HG03571 (cell line): ENCODE measurements at regions not wholly inside any gene's neighbourhood (a gene's known extent, or its start where the extent isn't known, plus 50 kb on each side); places are given as distances from the start of the nearest gene placed in this dataset.
"Not testable (repeated sequence)": the region's sequence is repeated elsewhere in the genome, so short reads cannot be mapped to it uniquely, and the experiment has no call there.

Source experiments
- ATAC-seq: cut with Tn5 transposase; IDR thresholded peaks from one replicate; pipeline ENCODE4 v1.9.1; 2021; ENCODE audit not compliant: unreplicated experiment

- no peak for ATAC-seq
Observed at GRCh38 chr9:6160579-6160978, 55.0 kb upstream of the IL33 start.

DNA sequence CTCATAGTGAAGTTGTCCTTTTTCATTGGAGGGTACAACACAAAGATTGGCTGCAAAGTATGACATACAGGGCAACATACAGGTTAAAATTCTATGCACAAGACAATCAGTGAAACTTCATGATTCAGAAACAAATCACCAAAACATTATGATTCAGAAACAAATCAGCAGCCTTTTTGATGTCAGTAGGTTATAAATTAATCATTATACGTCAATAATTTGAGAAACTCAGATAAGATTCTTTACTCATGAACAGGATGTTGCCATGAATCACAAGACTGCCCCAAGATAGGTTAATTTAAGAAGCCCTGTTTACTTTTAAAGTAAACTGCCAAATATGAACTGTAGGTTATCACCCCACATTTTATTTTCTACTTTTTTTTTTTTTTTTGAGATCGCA, 62.2 kb upstream of the IL33 start:
- no peak for ATAC-seq

- no peak for ATAC-seq
Observed at GRCh38 chr9:6152788-6153187, 62.8 kb upstream of the IL33 start.

- ATAC-seq = no peak
Observed at GRCh38 chr9:6150483-6150882, 65.1 kb upstream of the IL33 start.

DNA sequence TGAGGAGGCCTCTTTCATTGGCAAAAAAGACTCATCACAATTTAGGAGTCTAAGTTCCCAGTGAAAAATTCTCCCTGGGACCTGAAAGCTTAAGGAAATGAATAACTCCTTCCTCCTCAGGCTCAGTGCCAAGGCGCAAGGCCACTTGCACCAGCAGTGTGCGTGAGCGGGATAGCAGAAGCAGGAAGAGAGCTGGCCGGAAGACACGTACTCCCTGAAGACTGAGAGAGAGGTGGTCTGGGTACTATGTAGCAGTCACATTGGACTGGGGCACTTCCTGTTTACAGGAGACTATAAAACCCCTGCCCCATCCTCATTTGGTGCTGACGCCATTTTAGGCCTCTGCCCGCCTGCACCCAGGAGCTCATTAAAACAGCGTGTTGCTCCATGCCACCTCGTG, 66.3 kb upstream of the IL33 start:
- ATAC-seq = no peak

DNA sequence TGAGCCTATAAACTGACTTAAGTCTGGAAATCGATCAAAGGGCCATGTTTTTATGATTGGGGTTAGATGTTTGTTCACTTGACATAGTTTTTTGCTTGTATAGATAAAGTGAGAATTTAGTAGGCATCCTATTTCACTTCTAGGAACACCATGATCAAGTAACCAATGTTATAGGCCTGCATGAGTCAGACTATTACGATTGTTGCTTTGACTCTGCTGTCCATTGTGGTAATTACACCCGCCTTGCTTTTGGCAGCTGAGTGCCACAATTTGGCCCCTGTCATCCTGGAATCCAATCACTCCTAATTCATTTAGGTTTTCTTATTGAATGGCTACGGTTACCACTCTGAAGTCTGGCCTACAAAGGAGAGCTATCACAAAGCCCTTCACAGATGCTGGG, 67.8 kb upstream of the IL33 start:
- no peak for ATAC-seq

GRCh38 chr9:6144947-6145346, 70.7 kb upstream of the IL33 start:
- ATAC-seq = no peak

DNA sequence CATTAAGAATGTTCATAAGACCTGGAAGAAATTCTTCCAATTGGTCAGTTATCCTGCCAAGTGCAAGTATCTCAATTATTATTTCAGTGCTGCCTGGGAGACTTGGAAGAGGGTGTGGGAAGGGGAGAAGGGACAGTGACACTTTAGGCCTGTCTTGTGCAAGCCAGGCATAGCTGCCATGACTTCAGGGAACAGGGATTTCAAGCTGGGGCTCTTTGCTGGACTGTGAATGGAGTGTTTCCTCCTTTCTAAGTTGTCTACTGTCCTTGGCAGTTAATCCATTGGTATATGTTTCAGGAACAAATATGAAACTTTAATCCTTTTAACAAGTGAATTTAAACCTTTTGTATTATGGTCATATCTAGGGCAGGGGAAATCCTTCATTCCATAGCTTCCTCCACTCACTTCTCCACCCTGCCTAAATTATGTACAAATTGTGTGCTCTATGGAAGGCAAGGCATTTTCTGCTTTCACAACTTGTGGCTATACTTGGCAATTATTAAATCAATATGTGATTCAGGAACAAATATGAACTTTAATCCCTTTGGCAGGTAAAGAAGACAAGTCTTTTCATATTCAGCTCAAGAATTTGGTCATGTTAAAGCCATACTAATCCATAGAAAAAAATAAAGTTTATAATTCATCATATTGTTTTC, 72.7 kb upstream of the IL33 start:
- ATAC-seq = no peak

DNA sequence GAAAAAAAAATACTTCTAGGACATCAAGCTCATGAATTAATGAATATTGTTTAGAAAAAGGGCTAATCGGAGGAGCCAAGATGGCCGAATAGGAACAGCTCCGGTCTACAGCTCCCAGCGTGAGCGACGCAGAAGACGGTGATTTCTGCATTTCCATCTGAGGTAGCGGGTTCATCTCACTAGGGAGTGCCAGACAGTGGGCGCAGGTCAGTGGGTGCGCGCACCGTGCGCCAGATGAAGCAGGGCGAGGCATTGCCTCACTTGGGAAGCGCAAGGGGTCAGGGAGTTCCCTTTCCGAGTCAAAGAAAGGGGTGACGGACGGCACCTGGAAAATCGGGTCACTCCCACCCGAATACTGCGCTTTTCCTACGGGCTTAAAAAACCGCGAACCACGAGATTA, 79.8 kb upstream of the IL33 start:
- not testable (repeated sequence) for ATAC-seq

GRCh38 chr9:6134661-6135180, 80.9 kb upstream of the IL33 start:
- no peak for ATAC-seq

DNA sequence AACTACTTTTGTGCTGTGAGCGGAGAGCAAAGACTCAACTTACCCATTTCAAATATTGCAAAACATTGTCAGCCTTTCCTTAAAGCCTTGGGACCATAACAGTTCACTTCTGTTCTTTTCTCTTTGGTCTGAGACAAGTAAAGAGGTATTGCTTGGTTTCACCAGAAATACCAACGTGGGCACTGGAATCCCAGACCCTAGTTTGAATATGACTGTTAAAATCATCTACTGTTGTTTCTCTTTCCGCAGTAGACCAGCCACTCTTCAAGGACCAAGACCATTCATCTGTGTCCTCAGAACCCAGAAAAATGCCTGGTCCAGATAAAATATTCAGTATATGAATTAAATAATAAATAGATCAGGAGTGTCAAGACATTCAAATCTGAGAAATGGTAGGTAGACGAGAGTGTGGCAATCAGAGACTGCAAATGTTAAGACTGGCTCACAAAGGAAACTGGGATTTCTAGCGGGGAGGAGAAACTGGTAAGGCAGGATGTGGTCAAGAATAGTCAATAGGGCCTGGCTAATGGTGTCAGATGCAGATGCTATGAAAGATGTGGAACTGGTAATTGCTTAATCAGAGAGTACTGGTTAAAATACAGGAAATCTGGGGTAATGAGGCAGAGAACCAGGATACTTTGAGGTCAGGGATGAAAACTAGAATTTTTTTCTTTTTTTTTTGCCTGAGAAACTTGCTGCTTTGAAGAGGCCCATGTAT, 82.1 kb upstream of the IL33 start:
- ATAC-seq = peak; percentile 73

GRCh38 chr9:6132650-6133049, 83.0 kb upstream of the IL33 start:
- ATAC-seq = no peak

DNA sequence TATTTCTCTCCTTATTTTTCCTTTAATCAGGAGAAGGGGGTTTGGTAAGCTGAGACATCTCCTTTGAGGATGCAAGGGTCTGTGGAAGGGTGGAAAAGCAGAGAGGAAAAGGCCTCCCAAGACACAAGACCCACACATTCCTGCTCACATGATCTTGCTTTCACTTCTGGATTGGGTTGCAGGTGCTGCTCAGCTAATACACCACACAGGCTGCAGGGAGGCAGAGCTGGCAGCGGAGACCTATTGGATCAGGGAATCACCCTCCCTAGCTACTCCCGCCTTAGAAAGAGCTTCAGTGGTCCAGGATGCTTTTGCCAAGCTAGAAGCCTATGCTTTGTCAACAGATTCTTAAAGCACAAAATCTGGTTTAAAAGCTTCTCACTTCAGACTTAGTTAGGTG, 87.6 kb upstream of the IL33 start:
- ATAC-seq = no peak

- ATAC-seq = no peak
Observed at GRCh38 chr9:6126377-6126776, 89.2 kb upstream of the IL33 start.

GRCh38 chr9:6123416-6123815, 92.2 kb upstream of the IL33 start:
- no peak for ATAC-seq

- no peak for ATAC-seq
Observed at GRCh38 chr9:6121707-6122106, 93.9 kb upstream of the IL33 start.

- ATAC-seq = no peak
Observed at GRCh38 chr9:6114424-6114823, 99.0 kb upstream of the RANBP6 start.

DNA sequence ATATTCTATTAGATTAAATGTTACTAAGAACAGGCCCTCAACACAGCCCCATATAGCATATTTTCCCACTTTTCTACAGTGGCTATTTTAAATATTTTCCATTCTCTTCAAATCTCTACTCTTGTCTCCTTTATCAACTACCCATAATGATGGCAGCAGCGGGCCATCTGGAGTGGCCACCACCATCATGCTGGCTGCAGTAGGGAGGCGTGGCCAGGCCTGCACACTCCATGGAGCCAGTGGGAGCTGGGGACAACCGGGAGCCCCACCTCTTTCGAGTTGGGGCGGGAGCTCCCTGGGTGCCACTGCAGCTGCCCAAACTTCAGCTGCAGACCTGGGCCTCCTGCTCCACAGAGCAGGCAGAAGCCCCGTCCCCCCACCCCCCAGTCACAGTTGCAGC, 98.4 kb upstream of the RANBP6 start:
- no peak for ATAC-seq

GRCh38 chr9:6113312-6113711, 97.9 kb upstream of the RANBP6 start:
- no peak for ATAC-seq

GRCh38 chr9:6109986-6110385, 94.6 kb upstream of the RANBP6 start:
- ATAC-seq = no peak

GRCh38 chr9:6109571-6109970, 94.1 kb upstream of the RANBP6 start:
- ATAC-seq = no peak

- no peak for ATAC-seq
Observed at GRCh38 chr9:6106711-6107339, 91.4 kb upstream of the RANBP6 start.
